Body of pancreas (tissue), 4 donors: ENCODE measurements at regions not wholly inside any gene's neighbourhood (a gene's known extent, or its start where the extent isn't known, plus 50 kb on each side); places are given as distances from the start of the nearest gene placed in this dataset.

Source experiments
- POLR2A ChIP-seq, 3 donors: fragments of 450-650 bp; IDR thresholded peaks; one replicate each; pipeline ENCODE4 v1.6.1; 2016; ENCODE audit warnings: antibody characterized with exemption in 3 of 3, mild to moderate bottlenecking in 2 of 3
- TF ChIP-seq, protein P1 (sequence below), 7 experiments: fragments of 450-650 bp in 4 of 7; fragments of 200-600 bp in 3 of 7; sonication (generic) in 3 of 7; IDR thresholded peaks; one replicate each; pipeline ENCODE4 v1.5.1; 2016 to 2019; ENCODE audit warnings: antibody characterized with exemption in 7 of 7

DNA sequence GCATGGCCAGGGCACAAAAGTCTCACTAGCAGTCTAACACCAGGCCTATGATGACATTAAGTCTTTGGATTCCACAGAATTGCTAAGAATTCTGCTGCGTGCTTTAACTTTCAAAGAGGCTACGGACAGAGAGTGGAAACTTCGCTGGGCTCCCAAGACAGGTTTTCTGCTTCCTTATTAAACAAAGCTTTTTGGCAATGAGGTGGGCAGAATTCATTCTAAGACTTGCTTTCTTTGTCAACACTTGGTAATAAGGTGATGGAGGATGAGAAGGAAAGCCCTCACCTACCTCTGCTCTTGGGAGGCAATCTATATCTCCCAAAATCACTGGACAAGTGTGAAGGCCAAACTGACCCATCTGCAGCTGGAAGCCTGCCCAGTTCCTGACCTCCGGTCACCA lies 231.9 kb downstream of the ATPSCKMT start:
- TF ChIP-seq, protein P1, sequence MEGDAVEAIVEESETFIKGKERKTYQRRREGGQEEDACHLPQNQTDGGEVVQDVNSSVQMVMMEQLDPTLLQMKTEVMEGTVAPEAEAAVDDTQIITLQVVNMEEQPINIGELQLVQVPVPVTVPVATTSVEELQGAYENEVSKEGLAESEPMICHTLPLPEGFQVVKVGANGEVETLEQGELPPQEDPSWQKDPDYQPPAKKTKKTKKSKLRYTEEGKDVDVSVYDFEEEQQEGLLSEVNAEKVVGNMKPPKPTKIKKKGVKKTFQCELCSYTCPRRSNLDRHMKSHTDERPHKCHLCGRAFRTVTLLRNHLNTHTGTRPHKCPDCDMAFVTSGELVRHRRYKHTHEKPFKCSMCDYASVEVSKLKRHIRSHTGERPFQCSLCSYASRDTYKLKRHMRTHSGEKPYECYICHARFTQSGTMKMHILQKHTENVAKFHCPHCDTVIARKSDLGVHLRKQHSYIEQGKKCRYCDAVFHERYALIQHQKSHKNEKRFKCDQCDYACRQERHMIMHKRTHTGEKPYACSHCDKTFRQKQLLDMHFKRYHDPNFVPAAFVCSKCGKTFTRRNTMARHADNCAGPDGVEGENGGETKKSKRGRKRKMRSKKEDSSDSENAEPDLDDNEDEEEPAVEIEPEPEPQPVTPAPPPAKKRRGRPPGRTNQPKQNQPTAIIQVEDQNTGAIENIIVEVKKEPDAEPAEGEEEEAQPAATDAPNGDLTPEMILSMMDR (IDR thresholded peaks at IDR 0.05) = no peak
- no peak for TF ChIP-seq POLR2A (IDR thresholded peaks at IDR 0.05)
